Neuronal stem cell (in vitro differentiated cells): ENCODE measurements at regions not wholly inside any gene's neighbourhood (a gene's known extent, or its start where the extent isn't known, plus 50 kb on each side); places are given as distances from the start of the nearest gene placed in this dataset.

Experiments used
- DNase-seq: peaks from one replicate; pipeline ENCODE4 v3.0.0-alpha.2; 2013; ENCODE audit warnings: low spot score
- H2AFZ ChIP-seq: one replicate; pipeline ENCODE4 v1.6.1; 2013; ENCODE audit warnings: mild to moderate bottlenecking, low read length, inconsistent platforms
- H2AK5ac ChIP-seq: 2 replicates; pipeline ENCODE4 v1.6.1; 2013; ENCODE audit warnings: low read depth, mild to moderate bottlenecking, inconsistent platforms, low read length, moderate library complexity, mixed read lengths
- H2BK120ac ChIP-seq: 2 replicates; pipeline ENCODE4 v1.6.1; 2013; ENCODE audit warnings: low read depth, mild to moderate bottlenecking, inconsistent platforms, low read length, moderate library complexity, mixed read lengths
- H2BK12ac ChIP-seq: one replicate; pipeline ENCODE4 v1.6.1; 2013; ENCODE audit warnings: low read length, inconsistent platforms
- H2BK15ac ChIP-seq: 2 replicates; pipeline ENCODE4 v1.6.1; 2013; ENCODE audit warnings: mild to moderate bottlenecking, low read length, inconsistent platforms, mixed read lengths
- H2BK5ac ChIP-seq: one replicate; pipeline ENCODE4 v1.6.1; 2013; ENCODE audit warnings: inconsistent platforms, mild to moderate bottlenecking, low read length, moderate library complexity
- H3K14ac ChIP-seq: one replicate; pipeline ENCODE4 v1.6.1; 2013; ENCODE audit warnings: low read length, inconsistent platforms
- H3K18ac ChIP-seq: 2 replicates; pipeline ENCODE4 v1.6.1; 2013; ENCODE audit warnings: low read length, inconsistent platforms
- H3K23ac ChIP-seq: 2 replicates; pipeline ENCODE4 v1.6.1; 2013; ENCODE audit warnings: low read depth, mild to moderate bottlenecking, mixed read lengths, low read length, inconsistent platforms; ENCODE audit not compliant: poor library complexity
- H3K27ac ChIP-seq: replicated peaks from 3 replicates; pipeline ENCODE4 v1.5.1; 2013; ENCODE audit warnings: low read length, inconsistent platforms
- H3K27me3 ChIP-seq, 3 experiments: 2 replicates each; pipeline ENCODE4 v1.6.1; 2013; ENCODE audit warnings: low read length in 3 of 3, mild to moderate bottlenecking in 2 of 3, inconsistent platforms in 1 of 3, low read depth in 1 of 3, mixed read lengths in 1 of 3, moderate library complexity in 1 of 3; ENCODE audit not compliant: control insufficient read depth in 3 of 3, insufficient read depth in 3 of 3
- H3K36me3 ChIP-seq, 2 donors: replicated peaks in 1 of 2; 2 replicates each; pipeline ENCODE4 v1.6.1; 2013; ENCODE audit warnings: low read length in 2 of 2; ENCODE audit not compliant: control insufficient read depth in 2 of 2, insufficient read depth in 2 of 2
- H3K4ac ChIP-seq: 2 replicates; pipeline ENCODE4 v1.6.1; 2013; ENCODE audit warnings: inconsistent platforms, mild to moderate bottlenecking, low read length, moderate library complexity
- H3K4me1 ChIP-seq, 2 donors: 1 replicate in 1 of 2; 2 replicates in 1 of 2; pipeline ENCODE4 v1.6.1; 2013; ENCODE audit warnings: low read length in 2 of 2, low read depth in 1 of 2; ENCODE audit not compliant: control insufficient read depth in 2 of 2, insufficient read depth in 1 of 2
- H3K4me2 ChIP-seq: one replicate; pipeline ENCODE4 v1.6.1; 2013; ENCODE audit warnings: mild to moderate bottlenecking, low read length, inconsistent platforms; ENCODE audit not compliant: insufficient read depth, poor library complexity, severe bottlenecking
- H3K4me3 ChIP-seq, 2 donors: 2 replicates each; pipeline ENCODE4 v1.5.1; 2013; ENCODE audit warnings: low read length in 2 of 2, mild to moderate bottlenecking in 2 of 2, inconsistent platforms in 1 of 2, moderate library complexity in 1 of 2
- H3K79me1 ChIP-seq: one replicate; pipeline ENCODE4 v1.6.1; 2013; ENCODE audit warnings: low read depth, mild to moderate bottlenecking, inconsistent platforms, low read length, moderate library complexity
- H3K9ac ChIP-seq: one replicate; pipeline ENCODE4 v1.6.1; 2013; ENCODE audit warnings: mild to moderate bottlenecking, low read depth, low read length, inconsistent platforms; ENCODE audit not compliant: poor library complexity
- H3K9me3 ChIP-seq, 2 donors: replicated peaks in 1 of 2; 2 replicates each; pipeline versions ENCODE3 to v1.6.1; 2013; ENCODE audit warnings: low read length in 2 of 2, mild to moderate bottlenecking in 2 of 2, inconsistent platforms in 1 of 2, low read depth in 1 of 2, mixed read lengths in 1 of 2, moderate library complexity in 1 of 2; ENCODE audit not compliant: control insufficient read depth in 2 of 2, insufficient read depth in 1 of 2
- H4K8ac ChIP-seq: one replicate; pipeline ENCODE4 v1.6.1; 2013; ENCODE audit warnings: low read depth, mild to moderate bottlenecking, inconsistent platforms, low read length, moderate library complexity
- H4K91ac ChIP-seq: one replicate; pipeline ENCODE4 v1.6.1; 2013; ENCODE audit warnings: low read length, low read depth, mild to moderate bottlenecking, inconsistent platforms; ENCODE audit not compliant: poor library complexity
- WGBS, 2 donors: extraction: QIAGEN DNeasy Blood & Tissue Kit; methylation state at CpG; one replicate each; pipeline ENCODE4 v1.1.7; 2013; ENCODE audit warnings: missing lambda C conversion rate in 2 of 2, mixed read lengths in 1 of 2; ENCODE audit not compliant: insufficient read length in 2 of 2, insufficient replicate concordance in 1 of 2; ENCODE audit errors: extremely low coverage in 2 of 2; 5-methylcytosine and 5-hydroxymethylcytosine counted together

DNA sequence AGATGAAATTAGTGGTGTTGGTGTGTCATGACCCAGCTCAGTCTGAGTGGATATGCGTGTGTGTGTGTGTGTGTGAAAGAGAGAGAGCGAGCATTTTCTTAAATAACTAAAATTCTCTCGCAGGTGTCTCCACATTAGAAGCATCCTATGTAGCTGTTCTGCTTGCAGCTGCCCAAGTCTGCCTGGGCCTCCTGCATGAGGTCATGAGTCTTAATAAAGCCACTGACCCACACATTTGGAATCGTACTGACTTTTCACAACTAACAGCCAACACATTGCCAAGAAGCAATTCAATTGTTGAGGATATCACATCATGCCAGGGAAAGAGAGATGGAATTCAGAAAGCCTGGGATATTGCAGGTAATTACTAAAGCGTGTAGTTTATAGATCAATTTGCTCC lies 238.2 kb upstream of the AJAP1 start:
- H2BK5ac ChIP-seq = no peak overlapping the region
- H3K4me1 ChIP-seq = peaks cover 0 to 6% of the 10 kb centered on the region in 2 donors
- H3K4me2 ChIP-seq = no peak overlapping the region
- H3K9me3 ChIP-seq = peaks cover 0 to 5% of the 10 kb centered on the region in 2 donors
- no peak for DNase-seq
- H3K9ac ChIP-seq = no peak overlapping the region
- no peak overlapping the region for H2AK5ac ChIP-seq
- no peak overlapping the region for H4K8ac ChIP-seq
- no peak overlapping the region for H3K23ac ChIP-seq
- no peak overlapping the region for H2AFZ ChIP-seq
- H4K91ac ChIP-seq = no peak overlapping the region
- no peak overlapping the region for H3K4ac ChIP-seq
- H3K79me1 ChIP-seq = no peaks in the 10 kb centered on the region
- H3K27me3 ChIP-seq = no peaks in the 10 kb centered on the region
- no peak overlapping the region for H2BK15ac ChIP-seq
- no peak overlapping the region for H3K4me3 ChIP-seq
- no peaks in the 10 kb centered on the region for H3K36me3 ChIP-seq
- H3K27ac ChIP-seq = no peak overlapping the region
- no peak overlapping the region for H2BK120ac ChIP-seq
- H3K14ac ChIP-seq = no peak overlapping the region
- H2BK12ac ChIP-seq = no peak overlapping the region
- no CpG with 5 or more reads among the region's 5 CpGs for WGBS, 2 donors
- no peak overlapping the region for H3K18ac ChIP-seq

DNA sequence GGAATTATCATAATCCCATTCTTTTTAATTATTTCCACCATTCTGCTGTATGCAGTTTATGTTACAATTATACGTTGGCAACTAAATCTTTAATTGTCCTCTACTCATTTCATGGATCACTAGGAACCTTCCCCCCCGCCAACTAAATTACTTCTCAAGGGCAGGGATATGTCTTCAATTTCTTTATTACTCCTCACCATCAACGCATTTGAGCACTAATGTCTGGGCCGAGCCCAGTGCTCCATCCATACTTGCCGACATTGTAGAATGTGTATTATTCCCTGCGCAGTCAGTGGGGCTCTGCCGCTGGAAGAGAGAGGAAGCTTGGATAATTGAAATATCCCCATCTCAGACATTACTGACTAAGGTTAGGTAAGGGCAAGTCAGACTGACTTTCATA lies 236.4 kb upstream of the AJAP1 start:
- H3K14ac ChIP-seq = no peak overlapping the region
- H4K8ac ChIP-seq = no peak overlapping the region
- H3K27me3 ChIP-seq = no peaks in the 10 kb centered on the region
- H2BK5ac ChIP-seq = no peak overlapping the region
- no peak overlapping the region for H2AFZ ChIP-seq
- peaks cover 0 to 3% of the 10 kb centered on the region in 2 donors for H3K9me3 ChIP-seq
- no peak overlapping the region for H3K18ac ChIP-seq
- no peak overlapping the region for H3K9ac ChIP-seq
- H3K4me3 ChIP-seq = no peak overlapping the region
- H3K27ac ChIP-seq = no peak overlapping the region
- no peak overlapping the region for H3K4me2 ChIP-seq
- H2BK15ac ChIP-seq = no peak overlapping the region
- H3K79me1 ChIP-seq = no peaks in the 10 kb centered on the region
- no peak overlapping the region for H3K23ac ChIP-seq
- no peaks in the 10 kb centered on the region for H3K36me3 ChIP-seq
- H2BK12ac ChIP-seq = no peak overlapping the region
- no CpG with 5 or more reads among the region's 7 CpGs for WGBS, 2 donors
- no peak overlapping the region for H2BK120ac ChIP-seq
- H3K4ac ChIP-seq = no peak overlapping the region
- peaks cover 3 to 11% of the 10 kb centered on the region in 2 donors for H3K4me1 ChIP-seq
- H4K91ac ChIP-seq = no peak overlapping the region
- no peak overlapping the region for H2AK5ac ChIP-seq
- DNase-seq = no peak

DNA sequence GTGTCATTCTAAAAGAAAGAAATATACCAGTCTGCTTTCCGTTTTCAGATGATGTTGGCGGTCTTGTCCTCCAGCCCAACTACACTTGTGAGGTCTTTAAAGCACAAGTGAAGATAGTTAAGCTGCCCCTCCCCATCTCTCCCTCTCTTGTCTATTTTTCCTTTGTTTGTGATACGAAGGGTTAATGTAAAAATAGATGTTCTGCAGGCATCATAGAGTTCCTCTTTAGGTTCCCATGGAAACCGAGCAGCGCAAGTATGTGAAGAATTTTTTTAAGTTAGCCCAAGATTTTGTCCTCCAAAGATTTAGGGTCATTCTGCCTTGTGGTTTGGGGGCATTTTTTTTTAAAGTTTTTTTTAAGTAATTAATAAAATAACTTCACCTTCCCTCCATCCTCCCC lies 232.4 kb upstream of the AJAP1 start:
- H2BK5ac ChIP-seq = no peak overlapping the region
- H3K27ac ChIP-seq = no peak overlapping the region
- no peak overlapping the region for H3K4me3 ChIP-seq
- no peak overlapping the region for H3K4me2 ChIP-seq
- H3K9me3 ChIP-seq = peaks cover 0 to 7% of the 10 kb centered on the region in 2 donors
- H2BK12ac ChIP-seq = no peak overlapping the region
- H3K79me1 ChIP-seq = no peaks in the 10 kb centered on the region
- H2BK120ac ChIP-seq = no peak overlapping the region
- no peak overlapping the region for H4K91ac ChIP-seq
- no peaks in the 10 kb centered on the region for H3K36me3 ChIP-seq
- H3K27me3 ChIP-seq = no peaks in the 10 kb centered on the region
- no peak overlapping the region for H3K18ac ChIP-seq
- H3K23ac ChIP-seq = no peak overlapping the region
- H3K14ac ChIP-seq = no peak overlapping the region
- peaks cover 3 to 6% of the 10 kb centered on the region in 2 donors for H3K4me1 ChIP-seq
- no peak overlapping the region for H2AK5ac ChIP-seq
- DNase-seq = no peak
- H3K9ac ChIP-seq = no peak overlapping the region
- WGBS, 2 donors = no CpG with 5 or more reads among the region's 5 CpGs
- no peak overlapping the region for H2AFZ ChIP-seq
- no peak overlapping the region for H2BK15ac ChIP-seq
- H3K4ac ChIP-seq = no peak overlapping the region
- no peak overlapping the region for H4K8ac ChIP-seq

DNA sequence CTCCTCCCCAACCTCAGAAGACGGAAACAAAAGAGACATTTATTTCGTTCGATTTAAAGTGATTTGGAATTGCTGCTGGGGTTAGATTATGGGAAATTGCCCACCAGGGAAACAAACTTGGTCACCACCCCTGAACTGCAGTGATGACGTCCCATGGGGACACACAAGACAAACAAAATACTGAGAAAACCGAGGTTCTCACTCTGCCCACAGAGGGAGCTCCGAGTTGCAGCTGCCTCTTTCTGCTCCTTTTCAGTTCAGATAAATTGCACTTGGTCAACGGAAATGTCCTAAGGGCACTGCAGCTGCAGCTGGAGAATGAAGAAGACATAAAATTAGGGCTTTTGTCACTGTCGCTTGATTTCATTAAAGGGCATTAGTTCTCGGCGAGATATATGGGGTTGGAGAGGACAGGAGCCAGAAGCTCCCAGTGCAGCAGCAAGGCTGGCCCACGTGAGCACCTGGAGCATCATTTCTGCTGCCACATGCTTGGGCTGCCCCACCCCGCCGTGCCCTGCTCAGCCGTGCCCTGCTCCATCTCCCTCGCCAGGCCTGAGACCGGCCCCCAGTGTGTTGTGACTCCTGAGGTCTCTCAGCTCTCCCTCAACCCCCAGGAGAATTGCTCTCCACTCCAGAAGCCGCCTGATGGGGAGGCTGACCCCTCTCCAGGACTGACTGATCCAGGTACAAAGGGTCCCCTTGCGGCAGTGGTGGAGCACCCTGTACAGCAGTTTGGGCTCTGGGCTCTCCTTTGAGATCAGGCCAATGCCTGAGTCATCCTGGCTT lies 231.7 kb upstream of the AJAP1 start:
- no peak overlapping the region for H2BK5ac ChIP-seq
- no peak overlapping the region for H4K91ac ChIP-seq
- H3K18ac ChIP-seq = peak overlapping the region; percentile 55
- no peak overlapping the region for H3K4me2 ChIP-seq
- no peak overlapping the region for H3K4ac ChIP-seq
- H3K36me3 ChIP-seq = no peaks in the 10 kb centered on the region
- H2AFZ ChIP-seq = no peak overlapping the region
- H3K9ac ChIP-seq = no peak overlapping the region
- peaks cover 0 to 7% of the 10 kb centered on the region in 2 donors for H3K9me3 ChIP-seq
- no peak overlapping the region for H4K8ac ChIP-seq
- H2BK15ac ChIP-seq = peak overlapping the region; percentile 5
- DNase-seq = no peak
- no peak overlapping the region for H3K4me3 ChIP-seq
- peaks cover 3 to 6% of the 10 kb centered on the region in 2 donors for H3K4me1 ChIP-seq
- no peak overlapping the region for H2BK120ac ChIP-seq
- no peak overlapping the region for H3K27ac ChIP-seq
- H3K23ac ChIP-seq = no peak overlapping the region
- WGBS, 2 donors = no CpG with 5 or more reads among the region's 18 CpGs
- H3K27me3 ChIP-seq = no peaks in the 10 kb centered on the region
- no peaks in the 10 kb centered on the region for H3K79me1 ChIP-seq
- H2AK5ac ChIP-seq = peak overlapping the region; percentile 58
- H2BK12ac ChIP-seq = no peak overlapping the region
- no peak overlapping the region for H3K14ac ChIP-seq
